HG02840 (cell line): ENCODE measurements at regions not wholly inside any gene's neighbourhood (a gene's known extent, or its start where the extent isn't known, plus 50 kb on each side); places are given as distances from the start of the nearest gene placed in this dataset.

ENCODE experiments used
- ATAC-seq: cut with Tn5 transposase; IDR thresholded peaks from one replicate; pipeline ENCODE4 v1.9.1; 2021; ENCODE audit warnings: mild to moderate bottlenecking, moderate library complexity, moderate number of reproducible peaks; ENCODE audit not compliant: unreplicated experiment, low FRiP score

DNA sequence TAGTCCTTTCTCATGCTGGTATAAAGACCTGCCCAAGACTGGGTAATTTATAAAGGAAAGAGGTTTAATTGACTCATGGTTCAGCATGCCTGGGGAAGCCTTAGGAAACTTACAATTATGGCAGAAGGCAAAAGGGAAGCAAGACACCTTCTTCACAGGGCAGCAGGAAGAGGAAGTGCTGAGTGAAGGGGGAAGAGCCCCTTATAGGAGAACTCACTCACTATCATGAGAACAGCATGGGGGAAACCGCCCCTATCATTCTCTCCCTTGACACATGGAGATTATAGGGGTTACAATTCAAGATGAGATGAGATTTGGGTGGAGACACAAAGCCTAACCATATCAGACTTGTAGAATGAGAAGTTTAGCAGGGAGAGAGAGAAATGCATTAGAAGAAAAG, 373.3 kb upstream of the DIAPH2 start:
- no peak for ATAC-seq

DNA sequence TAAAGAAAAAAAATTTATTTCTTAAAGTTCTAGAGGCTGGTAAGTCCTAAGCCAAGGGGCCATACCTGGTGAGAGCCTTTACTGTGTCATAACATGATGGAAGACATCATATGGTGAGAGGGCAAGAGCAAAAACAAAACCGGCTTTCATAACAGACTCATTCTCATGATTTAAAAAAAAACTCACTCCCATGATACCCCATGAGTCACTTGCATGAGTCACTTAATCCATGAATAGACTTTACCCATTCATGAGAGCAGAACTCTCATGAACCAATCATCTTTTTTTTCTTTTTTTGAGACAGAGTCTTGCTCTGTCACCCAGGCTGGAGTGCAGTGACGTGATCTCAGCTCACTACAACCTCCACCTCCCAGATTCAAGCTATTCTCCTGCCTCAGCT, 369.7 kb upstream of the DIAPH2 start:
- ATAC-seq: no peak

DNA sequence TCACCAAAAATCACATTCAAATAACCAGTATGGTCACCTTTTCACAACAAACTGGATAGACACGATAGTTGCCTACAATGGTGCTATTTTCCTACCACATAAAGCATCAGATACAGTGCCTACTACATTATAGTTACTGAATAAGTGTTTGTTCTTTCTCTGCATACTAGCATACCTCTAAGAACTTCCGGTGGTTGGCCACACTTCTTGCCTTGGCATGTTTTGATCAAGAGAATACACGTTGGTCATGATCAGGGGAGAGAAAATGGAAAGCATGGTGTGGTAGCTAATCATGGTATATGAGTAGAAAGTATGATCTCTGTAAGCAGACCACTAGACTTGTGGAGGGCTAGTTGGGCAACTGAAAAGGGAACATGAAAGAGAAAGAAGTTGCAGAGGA, 322.8 kb upstream of the DIAPH2 start:
- ATAC-seq: no peak

DNA sequence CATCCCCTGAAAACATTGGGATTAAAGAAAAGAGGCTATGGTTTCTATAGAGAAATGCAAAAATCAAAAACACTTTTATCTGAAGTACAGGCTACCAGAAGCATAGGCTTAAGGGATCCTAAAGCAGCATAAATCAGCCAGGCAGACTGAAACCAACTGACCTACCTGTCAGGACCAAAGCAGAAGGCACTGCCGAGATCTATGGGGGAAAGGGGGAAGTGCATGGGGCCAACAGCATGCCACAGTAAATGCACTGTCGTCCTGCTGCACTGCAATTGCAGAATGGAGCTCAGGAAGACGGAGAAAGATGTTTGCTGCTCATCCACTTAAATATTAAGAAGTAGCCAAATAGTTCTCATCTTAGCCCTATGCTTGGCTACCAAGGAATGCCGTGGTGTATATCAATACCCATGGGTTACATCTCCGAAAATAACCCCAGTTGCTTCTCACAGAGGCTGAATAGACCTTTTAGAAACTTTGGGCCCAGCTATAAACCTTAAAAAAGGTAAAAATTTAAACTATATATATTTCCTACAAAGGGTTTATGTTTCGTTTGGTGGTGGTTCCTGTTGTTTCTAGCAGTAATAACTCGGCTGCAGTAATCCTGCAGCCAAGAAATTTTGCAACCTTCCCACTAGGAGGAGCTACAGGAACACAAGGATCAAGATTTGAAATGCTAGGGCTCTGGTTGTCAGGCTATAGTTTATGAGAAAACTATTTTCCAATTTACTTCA, 312.2 kb upstream of the DIAPH2 start:
- no peak for ATAC-seq

DNA sequence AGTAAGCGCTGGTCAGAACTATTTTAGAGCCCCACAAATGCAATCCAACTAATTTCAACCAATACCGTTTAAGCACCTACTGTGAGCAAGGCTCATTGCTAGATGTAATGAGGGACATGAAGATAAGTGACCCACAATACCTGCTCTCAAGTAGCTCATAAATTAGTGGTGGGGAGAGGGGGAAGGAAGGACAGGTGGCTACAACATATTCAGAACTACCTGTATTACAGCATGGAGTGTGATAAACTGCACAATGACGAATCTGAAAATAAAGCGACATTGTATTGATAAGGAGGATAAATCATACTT, 311.6 kb upstream of the DIAPH2 start:
- ATAC-seq: no peak

DNA sequence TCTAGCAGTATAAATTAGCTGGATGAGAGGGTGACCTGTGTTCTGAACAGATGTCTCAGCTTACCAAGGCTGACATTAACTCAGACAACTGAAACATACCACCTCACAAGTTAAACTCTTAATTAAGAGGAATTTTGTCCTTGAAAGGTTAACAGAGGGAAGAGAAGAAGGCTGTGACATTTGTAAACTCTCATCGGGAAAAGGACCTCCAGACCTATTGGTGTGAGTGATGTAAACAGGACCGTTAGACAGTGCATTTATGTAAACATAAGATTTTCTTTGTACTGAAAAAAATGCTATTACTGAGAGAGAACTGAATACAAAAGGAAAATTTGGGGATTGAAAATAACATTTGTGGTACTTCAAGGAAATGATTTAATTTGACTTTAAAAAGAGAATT, 308.4 kb upstream of the DIAPH2 start:
- ATAC-seq: no peak

DNA sequence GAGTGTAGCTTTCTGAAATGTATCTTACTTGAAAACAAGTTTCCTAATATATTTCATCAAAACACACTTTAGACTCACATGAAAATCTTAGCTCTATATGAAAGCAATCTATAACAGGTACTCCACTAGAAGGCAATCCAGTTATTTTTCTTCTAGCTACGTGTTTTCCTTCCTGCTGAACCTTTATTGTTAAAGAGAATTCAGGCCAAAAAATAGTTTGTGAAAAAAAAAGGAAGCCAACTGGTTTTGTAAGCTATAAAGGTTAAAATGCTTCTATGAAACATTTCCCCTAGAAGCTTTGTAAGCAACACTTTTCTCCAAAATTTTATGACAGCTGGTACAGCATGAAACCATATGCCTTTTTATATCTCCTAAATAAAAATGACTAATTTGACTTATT, 304.7 kb upstream of the DIAPH2 start:
- no peak for ATAC-seq

DNA sequence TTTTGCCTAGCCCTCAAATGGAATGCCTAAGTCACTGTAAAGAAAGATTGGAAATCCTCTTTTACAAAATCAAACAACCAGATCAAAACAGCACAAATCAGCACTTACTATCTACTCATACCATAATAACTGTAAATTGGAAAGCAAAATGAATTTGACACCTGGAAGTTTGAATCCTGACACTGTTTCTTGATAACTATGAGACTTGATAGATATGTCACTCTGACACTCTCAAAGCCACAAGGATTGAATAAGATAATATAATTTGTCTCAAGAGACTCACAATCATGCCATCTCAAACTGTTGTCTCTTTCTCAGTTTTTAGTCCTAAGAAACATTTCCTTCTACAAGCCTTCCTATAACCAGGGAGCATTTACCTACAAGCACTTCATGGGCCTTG, 302.6 kb upstream of the DIAPH2 start:
- ATAC-seq: no peak

DNA sequence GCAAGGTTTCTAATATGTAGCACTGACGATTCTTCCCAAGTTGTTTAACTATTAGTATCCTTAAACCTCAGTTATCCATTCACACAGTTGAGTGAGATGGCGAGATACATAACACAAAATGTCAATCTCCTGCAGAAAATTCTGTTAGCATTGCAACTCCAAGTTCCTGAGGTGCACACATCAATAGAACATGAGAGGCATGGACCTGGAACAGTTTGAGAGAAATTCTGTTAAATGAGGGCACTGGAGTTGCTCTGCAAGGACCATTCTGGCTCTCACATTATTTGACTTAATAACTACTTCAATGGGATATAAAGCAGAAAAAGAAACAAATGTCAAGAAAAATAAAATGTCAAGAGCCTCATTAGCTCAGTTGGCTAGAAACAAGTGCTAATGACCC, 301.2 kb upstream of the DIAPH2 start:
- ATAC-seq: no peak

DNA sequence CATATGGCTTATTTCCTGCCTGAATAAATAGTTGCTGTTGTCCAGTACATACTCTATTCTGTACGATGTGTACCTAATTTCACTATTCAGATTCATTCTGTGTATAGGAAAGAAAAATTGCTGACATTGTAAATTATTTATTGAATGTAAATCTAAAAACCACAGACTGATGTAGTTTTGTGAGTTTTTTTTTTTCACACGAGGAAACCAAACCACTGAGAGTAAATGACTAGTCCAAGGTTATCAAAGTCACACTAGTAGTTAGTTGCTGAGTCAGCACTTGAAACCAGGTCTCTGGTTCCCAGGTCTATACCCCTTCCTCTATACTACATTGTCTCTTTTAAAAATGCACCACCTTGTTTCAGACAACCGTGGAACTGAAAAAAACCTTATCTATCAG, 298.3 kb upstream of the DIAPH2 start:
- no peak for ATAC-seq

DNA sequence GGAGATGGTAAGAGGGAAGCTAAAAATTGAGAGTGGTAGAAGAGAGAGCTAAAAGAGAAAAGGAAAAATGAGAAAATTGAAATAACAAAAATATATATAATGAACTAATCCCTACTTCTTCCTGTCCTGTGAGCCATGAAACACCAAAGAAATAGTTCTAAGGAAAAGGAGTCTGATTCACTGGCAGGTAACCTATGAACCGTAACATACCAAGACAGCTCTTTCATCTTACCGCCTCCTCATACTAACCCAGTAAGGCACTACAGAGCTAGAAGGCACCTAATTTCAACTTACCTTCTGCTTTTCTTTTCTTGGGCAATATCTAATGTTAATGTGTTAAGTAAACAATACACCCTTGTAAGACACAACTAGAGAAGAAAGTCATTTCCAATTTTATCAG, 297.7 kb upstream of the DIAPH2 start:
- ATAC-seq: no peak

DNA sequence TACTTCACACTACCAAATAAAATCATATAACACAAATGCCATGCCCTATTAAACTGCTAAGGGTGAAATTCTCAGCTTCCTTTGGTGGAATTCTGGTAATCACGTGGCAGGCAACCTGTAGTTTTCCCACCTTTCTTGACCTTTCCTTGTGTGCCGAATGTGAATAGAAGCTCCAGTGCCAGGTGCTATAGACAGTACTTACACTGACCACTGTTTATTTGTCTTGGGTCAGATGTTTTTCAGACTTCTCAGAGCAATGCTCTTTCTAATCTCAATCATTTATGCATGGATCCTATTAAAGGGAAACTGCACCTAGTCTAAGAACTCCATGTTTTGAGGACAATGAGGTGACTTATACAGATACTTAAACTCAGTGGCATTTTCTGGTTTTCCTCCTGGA, 296.8 kb upstream of the DIAPH2 start:
- ATAC-seq: no peak

DNA sequence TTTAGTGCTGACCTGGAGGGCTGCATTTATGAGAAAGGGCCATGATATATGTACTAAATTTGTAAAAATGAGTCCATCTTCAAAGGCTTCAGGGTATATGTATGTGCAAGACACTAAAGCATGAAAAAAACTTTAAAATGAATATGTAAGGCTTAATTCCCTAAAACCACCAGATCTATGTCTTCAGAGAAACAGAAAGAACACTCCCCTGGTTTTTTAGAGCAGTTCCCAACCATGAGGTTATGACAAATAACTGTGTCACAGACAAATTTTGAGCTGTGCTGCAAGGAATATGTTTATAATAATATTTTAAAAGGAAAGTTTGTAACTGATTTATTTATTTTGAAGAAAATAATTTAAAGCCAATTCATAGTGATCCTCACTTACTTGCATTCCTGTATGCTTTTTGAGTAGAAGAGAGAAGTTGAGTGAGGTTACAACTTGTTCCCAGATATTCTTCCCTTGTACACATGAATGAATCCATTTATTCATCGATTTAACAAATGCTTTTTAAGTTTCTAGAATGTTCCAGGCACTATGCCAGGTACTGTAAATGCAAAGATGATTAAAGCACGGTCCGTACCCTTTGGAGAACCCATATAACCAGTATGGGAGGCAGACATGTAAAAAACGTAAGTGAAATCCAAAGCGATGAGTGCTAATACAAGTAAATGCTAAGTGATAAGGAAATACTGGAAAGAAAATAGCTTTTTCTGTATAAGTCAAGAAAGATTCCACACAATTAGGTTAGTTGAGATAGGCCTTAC, 295.2 kb upstream of the DIAPH2 start:
- no peak for ATAC-seq

DNA sequence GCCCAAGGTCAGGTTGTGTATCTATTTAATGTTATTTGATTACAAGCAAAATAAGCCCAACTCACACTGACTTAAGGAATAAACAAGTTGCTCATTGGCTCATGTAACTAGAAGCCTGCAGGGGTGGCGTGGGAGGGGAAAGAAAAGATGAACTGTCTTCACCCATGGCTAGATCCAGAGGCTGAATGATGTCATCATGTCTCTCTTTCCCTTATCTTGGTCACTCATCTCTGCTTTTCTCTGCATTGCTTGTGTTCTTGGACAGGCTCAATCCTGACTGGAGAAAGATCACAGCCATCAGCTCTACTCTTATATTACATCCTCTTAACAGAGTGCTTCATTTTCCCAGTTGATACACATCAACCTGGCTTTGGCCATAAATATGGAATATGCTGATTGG, 290.0 kb upstream of the DIAPH2 start:
- ATAC-seq: no peak

DNA sequence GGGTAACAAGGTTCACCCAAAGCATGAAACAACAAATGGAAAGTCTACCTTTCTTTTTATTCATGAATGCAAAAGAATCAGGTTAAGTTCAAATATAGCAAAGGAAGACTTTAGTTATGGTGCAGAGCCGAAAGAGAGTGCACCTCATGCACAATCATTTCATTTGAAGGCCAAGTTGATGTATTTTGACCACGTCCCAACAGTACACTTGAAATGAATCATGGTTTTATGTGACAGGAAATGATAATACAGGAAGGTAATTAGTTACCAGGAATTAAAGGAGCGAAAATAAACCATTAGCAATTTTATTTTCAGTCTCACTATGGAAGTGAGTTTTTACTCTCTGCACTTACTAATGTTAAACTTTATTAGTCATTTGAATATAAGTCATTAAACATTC, 281.2 kb upstream of the DIAPH2 start:
- no peak for ATAC-seq

DNA sequence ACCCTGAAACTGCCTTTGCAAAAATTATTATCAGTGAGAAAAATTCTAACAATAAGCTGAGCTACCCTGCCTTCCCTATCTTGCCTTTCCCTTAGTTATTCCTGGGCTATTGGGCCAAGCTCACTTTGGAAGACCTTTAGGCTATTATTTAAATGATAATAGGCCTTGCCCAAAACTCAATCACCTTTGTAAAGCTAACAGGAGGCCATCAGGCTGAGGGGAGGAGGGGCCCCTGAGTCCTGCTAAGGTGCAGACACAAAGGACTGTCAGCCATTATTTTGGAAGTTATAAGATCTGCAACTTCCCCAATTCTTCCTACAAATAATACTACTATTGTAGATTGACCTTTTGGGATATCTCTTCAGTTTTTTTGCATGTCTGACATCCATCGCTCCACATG, 278.8 kb upstream of the DIAPH2 start:
- ATAC-seq: no peak

DNA sequence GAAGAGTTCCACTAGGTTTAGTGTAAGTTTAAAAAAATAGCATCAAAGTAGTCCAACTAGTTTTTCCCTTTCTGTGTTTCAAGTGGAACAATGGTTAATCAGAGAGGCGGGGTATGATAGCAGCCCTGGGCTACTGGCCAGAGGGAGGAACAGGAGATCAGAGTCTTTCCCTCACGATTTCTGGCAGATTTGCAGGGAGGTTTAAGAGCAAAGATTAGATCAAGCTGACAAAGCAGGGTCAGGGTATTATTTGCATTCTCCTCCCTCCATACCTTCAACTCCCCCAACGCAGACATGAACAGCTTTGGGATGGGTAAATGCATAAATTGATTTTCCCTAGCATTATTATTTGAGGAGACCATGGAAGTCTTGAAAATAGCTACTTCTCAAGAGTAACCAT, 277.6 kb upstream of the DIAPH2 start:
- no peak for ATAC-seq

DNA sequence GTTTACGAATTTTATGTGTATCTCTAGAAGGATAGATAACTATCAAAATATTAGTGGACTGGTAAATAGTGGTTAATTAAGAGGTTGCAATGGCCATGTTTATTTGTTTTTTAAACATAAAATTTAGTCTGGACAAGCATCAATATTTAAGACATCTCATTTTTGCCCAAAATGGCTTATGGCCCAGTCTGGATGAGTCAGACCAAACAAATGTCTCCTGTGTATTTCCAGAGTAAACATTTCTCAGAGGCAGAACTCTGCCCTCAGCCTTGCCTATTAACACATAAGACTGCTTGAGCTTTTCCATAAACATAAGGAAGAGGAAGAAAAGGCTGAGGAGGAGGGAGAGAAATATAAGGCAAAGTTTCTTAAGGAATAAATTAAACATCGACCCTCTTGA, 277.1 kb upstream of the DIAPH2 start:
- ATAC-seq: no peak

DNA sequence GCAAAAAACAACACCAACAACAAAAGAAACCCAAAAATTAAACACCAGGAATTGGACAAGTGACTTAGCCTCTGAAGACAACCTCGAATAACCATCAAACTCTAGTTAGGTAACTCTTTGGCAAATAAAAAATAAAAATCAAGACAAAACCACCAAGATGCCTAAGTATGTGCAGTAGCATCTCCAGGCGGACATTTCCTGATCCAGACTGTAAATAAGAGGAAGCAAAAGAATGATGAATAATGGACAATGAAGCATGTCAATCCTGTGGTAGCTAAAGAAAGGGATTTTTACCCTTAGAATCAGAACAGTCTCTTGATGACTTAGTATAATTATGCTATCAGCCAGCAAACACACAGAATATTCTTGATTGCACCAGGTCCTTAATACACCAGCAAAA, 276.7 kb upstream of the DIAPH2 start:
- no peak for ATAC-seq

DNA sequence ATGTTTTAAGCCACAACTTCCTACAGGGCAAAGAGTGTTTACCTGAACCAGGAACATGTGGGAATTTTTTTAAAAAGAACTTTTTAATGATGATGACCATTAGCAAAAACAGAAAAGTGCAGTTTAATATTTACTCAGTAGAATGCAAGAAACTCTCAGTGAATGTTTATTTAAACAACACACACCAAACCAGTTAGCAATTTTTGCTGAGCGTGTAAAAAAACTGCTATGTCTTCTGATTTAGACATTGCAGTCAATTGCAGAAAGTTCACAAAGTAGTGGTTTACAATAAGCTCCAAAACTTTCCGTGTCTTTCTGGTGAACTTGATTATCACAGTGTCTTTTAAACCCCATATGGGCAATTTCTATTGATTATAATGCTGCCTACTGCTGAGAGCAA, 273.7 kb upstream of the DIAPH2 start:
- no peak for ATAC-seq

DNA sequence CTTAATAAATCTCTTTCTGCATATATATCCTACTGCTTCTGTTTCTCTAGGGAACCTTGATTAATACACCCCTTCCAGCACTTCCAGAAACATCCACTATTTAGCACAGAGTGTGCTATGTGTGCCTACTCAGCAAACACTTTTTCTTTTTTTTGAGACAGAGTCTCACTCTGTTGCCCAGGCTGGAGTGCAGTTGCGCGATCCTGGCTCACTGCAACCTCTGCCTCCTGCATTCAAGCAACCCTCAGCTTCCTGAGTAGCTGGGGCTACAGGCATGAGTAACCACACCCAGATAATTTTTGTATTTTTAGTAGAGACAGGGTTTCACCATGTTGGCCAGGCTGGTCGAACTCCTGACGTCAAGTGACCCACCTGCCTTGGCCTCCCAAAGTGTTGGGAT, 266.9 kb upstream of the DIAPH2 start:
- no peak for ATAC-seq

DNA sequence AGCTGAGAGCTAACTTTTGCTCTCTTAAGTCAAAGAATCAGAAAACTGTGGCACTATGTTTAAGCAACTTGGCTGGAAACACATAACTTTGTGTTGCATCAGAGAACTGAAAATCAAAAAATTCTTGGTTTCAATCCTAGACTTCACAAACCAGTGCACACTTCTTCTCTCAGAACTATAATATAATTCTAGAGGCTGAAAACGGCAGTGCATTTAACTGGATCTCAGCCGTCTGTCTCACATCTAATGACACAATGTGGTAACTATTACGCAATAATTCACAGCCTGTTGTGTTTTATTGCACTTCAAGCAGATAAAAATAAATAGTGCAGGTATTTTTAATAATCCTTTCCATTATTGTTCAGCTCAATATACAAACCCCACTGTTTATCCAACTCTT, 260.6 kb upstream of the DIAPH2 start:
- ATAC-seq: no peak

DNA sequence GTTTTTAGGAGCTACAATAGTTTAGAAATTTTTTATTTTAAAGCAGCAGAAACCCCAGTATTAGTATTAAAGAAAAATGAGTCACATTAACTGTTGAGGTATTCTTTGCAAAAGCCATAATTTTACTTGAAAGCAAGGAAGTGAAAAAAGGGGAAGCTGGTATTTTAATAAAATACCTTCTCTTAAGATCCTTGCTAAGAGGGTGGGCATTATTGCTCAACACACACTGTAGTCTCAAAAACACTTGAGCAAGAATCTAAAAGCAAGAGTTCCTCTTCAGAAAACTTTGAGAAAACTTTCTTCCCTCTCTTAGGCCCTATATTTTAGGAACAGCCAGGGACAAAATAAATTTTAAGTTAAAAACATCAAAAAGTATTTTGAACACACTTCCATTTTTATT, 259.4 kb upstream of the DIAPH2 start:
- ATAC-seq: no peak
